Activated T-helper 17 cell treated with anti-CD3 and anti-CD28 coated beads, Interleukin-2, amount 50 U/mL, for 72 hours (primary cell): ENCODE measurements at regions not wholly inside any gene's neighbourhood (a gene's known extent, or its start where the extent isn't known, plus 50 kb on each side); places are given as distances from the start of the nearest gene placed in this dataset.

Experiments used
- ATAC-seq: fragments of 150-1000 bp; cut with Tn5 transposase; replicated peaks from 2 replicates; pipeline ENCODE4 v1.10.0; 2021; ENCODE audit warnings: mild to moderate bottlenecking, moderate library complexity
- H3K27ac Mint-ChIP-seq: one replicate; pipeline ENCODE4 v1.8.0; 2022; ENCODE audit warnings: mixed read lengths
- H3K27me3 Mint-ChIP-seq: one replicate; pipeline ENCODE4 v1.8.0; 2022; ENCODE audit warnings: mixed read lengths
- H3K36me3 Mint-ChIP-seq: one replicate; pipeline ENCODE4 v1.8.0; 2022; ENCODE audit warnings: low read depth, mild to moderate bottlenecking, mixed read lengths
- H3K4me1 Mint-ChIP-seq: one replicate; pipeline ENCODE4 v1.8.0; 2022; ENCODE audit warnings: mixed read lengths
- H3K4me3 Mint-ChIP-seq: one replicate; pipeline ENCODE4 v1.8.0; 2022; ENCODE audit warnings: mild to moderate bottlenecking, mixed read lengths
- H3K9me3 Mint-ChIP-seq: one replicate; pipeline ENCODE4 v1.8.0; 2022; ENCODE audit warnings: mixed read lengths

DNA sequence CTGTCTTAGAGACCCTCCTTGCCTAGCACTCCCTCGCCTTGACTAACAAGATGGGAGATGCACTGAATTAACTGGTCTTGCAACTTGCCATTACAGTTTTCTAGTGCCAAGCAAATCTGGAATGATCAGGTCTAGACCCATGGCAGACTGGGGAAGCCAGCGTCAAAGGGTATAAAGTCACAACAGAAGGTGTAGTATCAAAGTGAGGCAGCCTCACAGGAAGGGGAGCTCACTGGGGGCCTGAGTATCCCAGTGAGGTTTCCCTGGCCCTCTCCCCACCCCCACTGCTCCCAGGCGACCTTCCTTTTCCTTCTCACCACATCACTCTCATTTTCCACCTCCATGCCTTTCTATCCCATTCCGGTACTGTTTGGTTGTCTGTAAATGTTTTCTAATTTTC is 83.5 kb upstream of the DOCK9 start:
- peaks cover 57% of the 10 kb centered on the region for H3K4me1 Mint-ChIP-seq
- no peak for ATAC-seq
- no peaks in the 10 kb centered on the region for H3K9me3 Mint-ChIP-seq
- no peak overlapping the region for H3K4me3 Mint-ChIP-seq
- H3K27me3 Mint-ChIP-seq, result no peaks in the 10 kb centered on the region
- no peak overlapping the region for H3K27ac Mint-ChIP-seq
- H3K36me3 Mint-ChIP-seq, result no peaks in the 10 kb centered on the region

- H3K4me3 Mint-ChIP-seq, result no peak overlapping the region
- no peak overlapping the region for H3K27ac Mint-ChIP-seq
- H3K36me3 Mint-ChIP-seq, result no peaks in the 10 kb centered on the region
- ATAC-seq, result no peak
- H3K27me3 Mint-ChIP-seq, result no peaks in the 10 kb centered on the region
- H3K4me1 Mint-ChIP-seq, result peaks cover 60% of the 10 kb centered on the region
- no peaks in the 10 kb centered on the region for H3K9me3 Mint-ChIP-seq
Measured at GRCh38 chr13:99062593-99062992, 84.7 kb upstream of the DOCK9 start.

- peaks cover 60% of the 10 kb centered on the region for H3K4me1 Mint-ChIP-seq
- no peak overlapping the region for H3K4me3 Mint-ChIP-seq
- H3K36me3 Mint-ChIP-seq, result no peaks in the 10 kb centered on the region
- ATAC-seq, result no peak
- no peaks in the 10 kb centered on the region for H3K9me3 Mint-ChIP-seq
- H3K27ac Mint-ChIP-seq, result no peak overlapping the region
- H3K27me3 Mint-ChIP-seq, result no peaks in the 10 kb centered on the region
Measured at GRCh38 chr13:99063178-99063577, 85.3 kb upstream of the DOCK9 start.

DNA sequence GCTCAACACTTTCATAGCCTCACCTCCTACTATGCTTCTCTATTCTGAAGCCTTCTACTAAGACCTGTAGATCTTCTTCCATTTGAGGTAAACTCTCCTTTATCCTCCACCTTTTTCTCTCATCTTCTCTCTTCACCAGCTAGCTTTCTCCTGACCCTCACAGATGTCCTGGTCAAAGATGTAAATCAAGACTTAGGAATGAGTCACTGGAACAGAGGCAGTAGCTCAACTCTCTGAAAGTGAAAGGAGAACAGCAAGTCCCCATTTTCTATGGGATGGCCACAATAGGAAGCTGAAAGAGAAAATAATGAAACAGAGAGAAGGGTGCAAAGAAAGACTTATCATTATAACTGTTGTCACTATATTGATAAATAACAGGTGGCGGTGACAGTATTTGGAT is 86.1 kb upstream of the DOCK9 start:
- H3K9me3 Mint-ChIP-seq, result no peaks in the 10 kb centered on the region
- peak overlapping the region; percentile 7 for H3K4me3 Mint-ChIP-seq
- peaks cover 57% of the 10 kb centered on the region for H3K4me1 Mint-ChIP-seq
- no peaks in the 10 kb centered on the region for H3K36me3 Mint-ChIP-seq
- H3K27ac Mint-ChIP-seq, result peak overlapping the region; percentile 2
- ATAC-seq, result peak; percentile 70
- H3K27me3 Mint-ChIP-seq, result no peaks in the 10 kb centered on the region

GRCh38 chr13:99064624-99065234 is 86.9 kb upstream of the DOCK9 start:
- Mint-ChIP-seq H3K27me3 (no peaks in the 10 kb centered on the region), H3K4me1 (peaks cover 49% of the 10 kb centered on the region), H3K9me3 (no peaks in the 10 kb centered on the region), H3K27ac (no peak overlapping the region), H3K36me3 (no peaks in the 10 kb centered on the region), H3K4me3 (peak overlapping the region; percentile 48)
- no peak for ATAC-seq

- H3K4me3 Mint-ChIP-seq, result peak overlapping the region; percentile 48
- peaks cover 49% of the 10 kb centered on the region for H3K4me1 Mint-ChIP-seq
- H3K27me3 Mint-ChIP-seq, result no peaks in the 10 kb centered on the region
- no peak for ATAC-seq
- no peaks in the 10 kb centered on the region for H3K36me3 Mint-ChIP-seq
- peak overlapping the region; percentile 4 for H3K27ac Mint-ChIP-seq
- H3K9me3 Mint-ChIP-seq, result no peaks in the 10 kb centered on the region
Measured at GRCh38 chr13:99065235-99066015, 87.6 kb upstream of the DOCK9 start.

DNA sequence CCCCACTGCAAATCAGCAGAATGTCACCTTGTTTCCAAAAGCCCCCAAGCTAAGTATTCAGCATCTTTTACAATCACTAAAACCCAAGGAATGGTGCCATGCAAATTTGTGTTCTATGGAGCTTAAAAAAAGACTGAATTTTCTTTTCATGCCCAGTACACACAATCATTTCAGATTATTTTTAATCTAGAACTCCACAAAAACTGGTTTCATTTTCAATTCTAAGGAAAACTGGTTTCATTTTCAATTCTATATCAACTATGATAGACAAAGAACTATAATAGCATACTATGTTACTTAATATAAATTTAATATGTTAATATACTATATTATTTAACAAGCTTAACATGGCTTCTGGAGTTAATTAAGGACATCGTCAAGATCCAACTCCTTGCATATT is 88.4 kb upstream of the DOCK9 start:
- Mint-ChIP-seq H3K36me3 (no peaks in the 10 kb centered on the region), H3K4me3 (peak overlapping the region; percentile 48), H3K9me3 (no peaks in the 10 kb centered on the region), H3K27ac (peak overlapping the region; percentile 4), H3K27me3 (no peaks in the 10 kb centered on the region), H3K4me1 (peaks cover 48% of the 10 kb centered on the region)
- ATAC-seq, result no peak

DNA sequence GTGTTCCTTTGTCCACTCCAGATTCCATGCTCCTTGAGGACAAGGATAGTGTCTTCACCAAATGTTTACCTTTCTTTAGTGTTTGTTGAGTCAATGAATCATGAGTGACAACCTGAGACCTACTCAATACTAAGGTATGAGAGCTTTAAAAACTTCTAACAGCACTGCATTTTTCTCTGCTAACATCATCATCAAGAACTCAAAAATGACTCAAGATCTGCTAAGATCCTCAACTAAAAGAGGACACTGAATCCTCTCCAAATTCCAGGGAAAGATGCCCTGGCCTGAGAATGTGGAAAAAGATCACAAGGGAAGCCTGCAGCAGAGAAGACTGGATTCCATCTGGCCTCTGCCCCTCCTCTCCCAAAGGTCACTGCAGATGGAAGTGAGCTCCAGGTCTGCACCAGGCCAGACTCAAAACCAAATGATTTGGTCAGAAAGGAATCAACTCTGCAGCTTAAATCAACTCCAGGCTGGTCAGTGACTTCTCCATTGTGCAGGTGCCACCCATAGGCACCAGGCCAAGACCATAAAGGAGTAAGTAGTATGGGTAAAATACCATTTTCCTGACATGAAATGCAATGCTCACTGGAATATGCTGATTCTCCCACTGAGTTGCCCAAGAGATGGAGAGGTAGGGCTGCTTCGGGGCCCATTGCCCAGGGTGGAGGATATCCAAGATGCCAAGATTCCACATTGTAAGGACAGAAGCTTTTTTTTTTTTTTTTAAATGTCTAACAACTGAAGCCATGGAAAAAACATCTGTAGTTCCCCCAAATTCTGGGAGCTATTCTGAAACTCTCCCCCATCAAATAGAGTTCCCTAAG is 89.5 kb upstream of the DOCK9 start:
- Mint-ChIP-seq H3K27ac (peak overlapping the region; percentile 56), H3K36me3 (no peaks in the 10 kb centered on the region), H3K27me3 (no peaks in the 10 kb centered on the region), H3K4me1 (peaks cover 44% of the 10 kb centered on the region), H3K4me3 (peak overlapping the region; percentile 48), H3K9me3 (no peaks in the 10 kb centered on the region)
- ATAC-seq, result peak; percentile 43

- ATAC-seq, result no peak
- peaks cover 18% of the 10 kb centered on the region for H3K36me3 Mint-ChIP-seq
- H3K9me3 Mint-ChIP-seq, result peaks cover 3% of the 10 kb centered on the region
- no peaks in the 10 kb centered on the region for H3K27me3 Mint-ChIP-seq
- no peak overlapping the region for H3K27ac Mint-ChIP-seq
- H3K4me1 Mint-ChIP-seq, result peaks cover 30% of the 10 kb centered on the region
- no peak overlapping the region for H3K4me3 Mint-ChIP-seq
Measured at GRCh38 chr13:99071211-99071610, 93.3 kb upstream of the DOCK9 start.

- ATAC-seq, result no peak
- Mint-ChIP-seq H3K4me1 (peaks cover 32% of the 10 kb centered on the region), H3K27me3 (no peaks in the 10 kb centered on the region), H3K9me3 (peaks cover 3% of the 10 kb centered on the region), H3K4me3 (no peak overlapping the region), H3K36me3 (peaks cover 18% of the 10 kb centered on the region), H3K27ac (no peak overlapping the region)
Measured at GRCh38 chr13:99071666-99072065, 93.8 kb upstream of the DOCK9 start.

DNA sequence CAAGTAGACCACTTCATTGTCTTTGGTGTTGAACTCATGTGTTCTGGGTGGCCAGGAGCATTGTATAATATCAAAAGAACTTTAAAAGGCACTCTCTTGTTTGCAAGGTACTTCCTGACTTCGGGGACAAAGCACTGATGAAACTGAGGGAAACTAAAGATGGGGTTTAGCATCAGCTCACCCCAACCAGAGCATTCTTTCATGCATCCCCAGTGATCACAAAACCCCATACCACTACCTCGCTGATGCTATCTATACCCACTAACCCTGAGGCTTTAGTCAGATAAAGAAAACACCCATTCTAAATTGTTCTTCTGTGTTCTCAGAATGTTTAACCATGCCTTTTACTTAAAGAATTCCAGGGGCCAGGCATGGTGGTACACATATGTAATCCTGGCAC is 94.5 kb upstream of the DOCK9 start:
- Mint-ChIP-seq H3K4me3 (no peak overlapping the region), H3K36me3 (peaks cover 18% of the 10 kb centered on the region), H3K9me3 (peaks cover 3% of the 10 kb centered on the region), H3K27ac (no peak overlapping the region), H3K27me3 (no peaks in the 10 kb centered on the region), H3K4me1 (peaks cover 32% of the 10 kb centered on the region)
- ATAC-seq, result no peak

DNA sequence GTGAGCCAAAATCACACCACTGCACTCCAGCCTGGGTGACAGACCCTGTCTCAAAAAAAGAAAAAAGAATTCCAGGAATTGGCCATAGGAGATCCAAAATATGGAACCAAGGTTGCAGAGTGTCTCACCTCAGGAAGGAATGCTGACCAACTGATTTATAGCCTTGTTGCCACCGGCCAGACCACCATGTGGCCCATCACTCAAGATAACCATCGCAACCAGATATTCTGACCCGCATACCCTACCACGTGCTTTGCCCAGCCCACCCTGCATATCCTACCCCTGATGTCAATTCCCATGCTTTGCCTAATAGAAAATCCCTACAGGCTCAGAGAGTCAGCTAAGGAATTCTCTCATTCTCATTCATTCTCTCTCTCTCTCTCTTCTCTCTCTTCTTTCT is 95.1 kb upstream of the DOCK9 start:
- Mint-ChIP-seq H3K4me3 (no peak overlapping the region), H3K27ac (peak overlapping the region; percentile 8), H3K9me3 (peaks cover 3% of the 10 kb centered on the region), H3K4me1 (peaks cover 37% of the 10 kb centered on the region), H3K36me3 (peaks cover 18% of the 10 kb centered on the region), H3K27me3 (no peaks in the 10 kb centered on the region)
- no peak for ATAC-seq

GRCh38 chr13:99074693-99075092 is 96.8 kb upstream of the DOCK9 start:
- Mint-ChIP-seq H3K27me3 (no peaks in the 10 kb centered on the region), H3K4me1 (peaks cover 46% of the 10 kb centered on the region), H3K36me3 (peaks cover 18% of the 10 kb centered on the region), H3K27ac (no peak overlapping the region), H3K9me3 (peaks cover 3% of the 10 kb centered on the region), H3K4me3 (no peak overlapping the region)
- ATAC-seq, result no peak

DNA sequence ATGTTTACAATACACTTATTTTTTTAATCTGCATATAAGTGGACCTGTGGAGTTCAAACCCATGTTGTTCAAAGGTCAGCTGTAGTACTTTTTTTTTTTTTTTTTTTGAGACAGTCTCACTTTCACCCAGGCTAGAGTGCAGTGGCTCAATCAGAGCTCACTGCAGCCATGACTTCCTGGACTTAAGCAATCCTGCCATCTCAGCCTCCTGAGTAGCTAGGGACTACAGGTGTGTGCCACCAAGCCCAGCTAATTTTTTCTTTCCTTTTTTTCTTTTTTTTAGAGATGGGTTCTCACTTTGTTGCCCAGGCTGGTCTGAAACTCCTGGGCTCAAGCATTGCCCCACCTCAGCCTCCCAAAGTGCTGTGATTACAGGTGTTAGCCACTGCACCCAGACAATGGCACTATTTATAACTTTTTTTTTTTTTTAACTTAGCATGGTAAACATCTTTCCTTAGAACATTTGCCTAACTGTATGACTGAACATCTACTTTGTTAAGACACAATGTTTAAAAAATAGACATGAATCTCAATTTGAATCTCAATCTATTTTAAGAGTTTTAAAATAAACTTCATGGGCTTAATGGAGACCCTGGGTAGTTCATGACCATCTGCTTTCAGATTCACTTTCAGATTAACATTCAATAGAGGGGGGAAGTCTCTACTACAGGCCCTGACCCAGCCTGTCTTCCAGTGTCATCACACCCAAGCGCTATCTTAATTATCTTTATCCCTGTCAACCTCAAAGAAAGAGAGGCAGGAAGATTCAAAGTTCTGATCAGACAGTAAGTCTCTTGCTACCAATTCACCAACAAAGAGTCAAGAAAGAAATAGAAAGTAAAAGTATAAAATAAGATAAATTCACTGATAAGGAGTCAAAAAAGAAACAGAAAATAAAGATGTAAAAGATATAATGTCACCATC is 97.7 kb upstream of the DOCK9 start:
- Mint-ChIP-seq H3K36me3 (peaks cover 18% of the 10 kb centered on the region), H3K27me3 (no peaks in the 10 kb centered on the region), H3K27ac (peak overlapping the region; percentile 77), H3K4me3 (peak overlapping the region; percentile 72), H3K9me3 (peaks cover 3% of the 10 kb centered on the region), H3K4me1 (peaks cover 52% of the 10 kb centered on the region)
- ATAC-seq, result peak; percentile 62
